CD14-positive monocyte (primary cell): ENCODE measurements at regions not wholly inside any gene's neighbourhood (a gene's known extent, or its start where the extent isn't known, plus 50 kb on each side); places are given as distances from the start of the nearest gene placed in this dataset.

Experiments used
- DNase-seq, 3 donors: peaks; one replicate each; pipeline ENCODE4 v3.0.0-alpha.2; 2011 to 2022
- H2AFZ ChIP-seq: 2 replicates; pipeline ENCODE4 v1.6.0; 2012; ENCODE audit warnings: mild to moderate bottlenecking, low read depth, low read length, inconsistent platforms; ENCODE audit not compliant: insufficient read depth, poor library complexity, severe bottlenecking
- H3K27ac ChIP-seq, 2 donors: 1 replicate in 1 of 2; 2 replicates in 1 of 2; pipeline ENCODE4 v1.5.1; 2012 to 2013; ENCODE audit warnings: low read length in 2 of 2, control low read depth in 1 of 2, inconsistent platforms in 1 of 2, low read depth in 1 of 2, mild to moderate bottlenecking in 1 of 2
- H3K27me3 ChIP-seq, 2 donors: one replicate each; pipeline versions ENCODE4 v1.6.0 to v1.6.1; 2011 to 2013; ENCODE audit warnings: low read length in 2 of 2; ENCODE audit not compliant: control insufficient read depth in 2 of 2, insufficient read depth in 2 of 2
- H3K36me3 ChIP-seq, 2 donors: replicated peaks in 1 of 2; 1 replicate in 1 of 2; 2 replicates in 1 of 2; pipeline versions ENCODE4 v1.5.1 to v1.6.1; 2012 to 2013; ENCODE audit warnings: low read length in 2 of 2, control low read depth in 1 of 2, inconsistent platforms in 1 of 2, mild to moderate bottlenecking in 1 of 2; ENCODE audit not compliant: insufficient read depth in 2 of 2, control insufficient read depth in 1 of 2
- H3K4me1 ChIP-seq, 2 donors: 1 replicate in 1 of 2; 2 replicates in 1 of 2; pipeline versions ENCODE4 v1.5.1 to v1.6.1; 2012 to 2013; ENCODE audit warnings: low read length in 2 of 2, control low read depth in 1 of 2, inconsistent platforms in 1 of 2, mild to moderate bottlenecking in 1 of 2, moderate library complexity in 1 of 2; ENCODE audit not compliant: insufficient read depth in 2 of 2, control insufficient read depth in 1 of 2
- H3K4me2 ChIP-seq: replicated peaks from 2 replicates; pipeline ENCODE3; 2012; ENCODE audit warnings: low read length, moderate library complexity, mild to moderate bottlenecking; ENCODE audit not compliant: poor library complexity, severe bottlenecking; ENCODE audit errors: extremely low read depth
- H3K4me3 ChIP-seq, 3 experiments: fragments of 200-600 bp in 1 of 3; sonication (generic) in 1 of 3; replicated peaks in 1 of 3; 1 replicate in 2 of 3; 2 replicates in 1 of 3; pipeline ENCODE4 v1.5.1; 2011 to 2013; ENCODE audit warnings: low read length in 3 of 3, mild to moderate bottlenecking in 3 of 3, control low read depth in 2 of 3, low read depth in 2 of 3, inconsistent platforms in 1 of 3, moderate library complexity in 1 of 3
- H3K79me2 ChIP-seq: 2 replicates; pipeline ENCODE4 v1.6.0; 2012; ENCODE audit warnings: mild to moderate bottlenecking, control low read depth, inconsistent platforms, low read length, moderate library complexity; ENCODE audit not compliant: insufficient read depth
- H3K9ac ChIP-seq: 2 replicates; pipeline ENCODE4 v1.6.0; 2017; ENCODE audit warnings: low read length, mild to moderate bottlenecking; ENCODE audit not compliant: insufficient read depth, poor library complexity, severe bottlenecking
- H3K9me3 ChIP-seq, 2 donors: replicated peaks in 1 of 2; 1 replicate in 1 of 2; 2 replicates in 1 of 2; pipeline versions ENCODE4 v1.5.1 to v1.6.1; 2012 to 2013; ENCODE audit warnings: low read length in 2 of 2, control low read depth in 1 of 2; ENCODE audit not compliant: control insufficient read depth in 1 of 2, insufficient read depth in 1 of 2
- H4K20me1 ChIP-seq: 2 replicates; pipeline ENCODE4 v1.6.0; 2012; ENCODE audit warnings: mild to moderate bottlenecking, low read length, control low read depth, moderate library complexity; ENCODE audit not compliant: insufficient read depth
- H3K27ac Mint-ChIP-seq, 7 donors: one replicate each; pipeline ENCODE4 v1.8.0; 2020; ENCODE audit warnings: mild to moderate bottlenecking in 7 of 7, mixed read lengths in 7 of 7, moderate library complexity in 6 of 7, inconsistent platforms in 2 of 7
- H3K27me3 Mint-ChIP-seq, 3 donors: one replicate each; pipeline ENCODE4 v1.8.0; 2021 to 2022; ENCODE audit warnings: low read depth in 3 of 3, mild to moderate bottlenecking in 3 of 3, mixed read lengths in 3 of 3, moderate library complexity in 3 of 3, inconsistent platforms in 1 of 3
- H3K36me3 Mint-ChIP-seq, 2 donors: one replicate each; pipeline ENCODE4 v1.8.0; 2020; ENCODE audit warnings: mixed read lengths in 2 of 2, inconsistent platforms in 1 of 2, mild to moderate bottlenecking in 1 of 2
- H3K4me1 Mint-ChIP-seq: one replicate; pipeline ENCODE4 v1.8.0; 2020; ENCODE audit warnings: mild to moderate bottlenecking, mixed read lengths
- H3K4me3 Mint-ChIP-seq, 2 donors: one replicate each; pipeline ENCODE4 v1.8.0; 2020; ENCODE audit warnings: mild to moderate bottlenecking in 2 of 2, mixed read lengths in 2 of 2, moderate library complexity in 1 of 2
- H3K9me3 Mint-ChIP-seq, 7 donors: one replicate each; pipeline ENCODE4 v1.8.0; 2020 to 2022; ENCODE audit warnings: mixed read lengths in 7 of 7, mild to moderate bottlenecking in 6 of 7, moderate library complexity in 6 of 7, inconsistent platforms in 2 of 7
- CTCF ChIP-seq: fragments of 200-600 bp; IDR thresholded peaks from one replicate; pipeline ENCODE4 v1.8.0; 2022; ENCODE audit warnings: antibody characterized with exemption, mild to moderate bottlenecking
- WGBS: methylation state at CpG from one replicate; pipeline ENCODE4 v1.1.5; 2013; ENCODE audit warnings: missing lambda C conversion rate; ENCODE audit not compliant: insufficient coverage; 5-methylcytosine and 5-hydroxymethylcytosine counted together
- intact Hi-C, 2 donors: fragments of 100-400 bp; cut with micrococcal nuclease; formaldehyde crosslinking; loops; one replicate each; pipeline versions ENCODE4 v1.15.0 to v1.15.1; 2023

- Mint-ChIP-seq H3K9me3 (peaks cover 0 to 10% (median 3%) of the 10 kb centered on the region in 7 donors), H3K27me3 (peaks cover 0 to 2% (median 0%) of the 10 kb centered on the region in 3 donors), H3K4me1 (no peaks in the 10 kb centered on the region), H3K4me3 (no peak overlapping the region), H3K36me3 (no peaks in the 10 kb centered on the region), H3K27ac (no peak overlapping the region)
- Histone ChIP-seq H3K4me2 (no peak overlapping the region), H3K27ac (no peak overlapping the region), H3K9ac (no peak overlapping the region), H3K79me2 (no peaks in the 10 kb centered on the region), H3K9me3 (peaks cover 0 to 3% of the 10 kb centered on the region in 2 donors), H3K27me3 (no peaks in the 10 kb centered on the region), H2AFZ (no peak overlapping the region), H3K4me1 (no peaks in the 10 kb centered on the region), H4K20me1 (no peaks in the 10 kb centered on the region), H3K4me3 (no peak overlapping the region), H3K36me3 (no peaks in the 10 kb centered on the region)
- DNase-seq = no peak
- TF ChIP-seq CTCF = no peak
- intact Hi-C loops = no loop called here
- 83% methylated on average over 1 of the region's 2 CpGs for WGBS
Measured at GRCh38 chr2:150705767-150706166, 218.3 kb upstream of the RND3 start.

- H3K4me2 ChIP-seq = no peak overlapping the region
- no peak overlapping the region for H3K27ac Mint-ChIP-seq
- H3K27ac ChIP-seq = no peak overlapping the region
- no peaks in the 10 kb centered on the region for H4K20me1 ChIP-seq
- no peak overlapping the region for H3K9ac ChIP-seq
- H3K36me3 ChIP-seq = no peaks in the 10 kb centered on the region
- H2AFZ ChIP-seq = no peak overlapping the region
- H3K4me1 ChIP-seq = no peaks in the 10 kb centered on the region
- H3K27me3 Mint-ChIP-seq = peaks cover 0 to 2% (median 0%) of the 10 kb centered on the region in 3 donors
- no peak for DNase-seq
- H3K9me3 Mint-ChIP-seq = peaks cover 0 to 10% (median 3%) of the 10 kb centered on the region in 7 donors
- WGBS = 90% methylated on average over 2 of the region's 2 CpGs
- H3K4me3 ChIP-seq = no peak overlapping the region
- H3K27me3 ChIP-seq = no peaks in the 10 kb centered on the region
- H3K4me3 Mint-ChIP-seq = no peak overlapping the region
- no peaks in the 10 kb centered on the region for H3K79me2 ChIP-seq
- H3K9me3 ChIP-seq = peaks cover 0 to 3% of the 10 kb centered on the region in 2 donors
- intact Hi-C loops = no loop called here
- no peak for TF ChIP-seq CTCF
- no peaks in the 10 kb centered on the region for H3K36me3 Mint-ChIP-seq
- no peaks in the 10 kb centered on the region for H3K4me1 Mint-ChIP-seq
Measured at GRCh38 chr2:150705357-150705756, 217.9 kb upstream of the RND3 start.
